ENCODE measurements at regions not wholly inside any gene's neighbourhood (a gene's known extent, or its start where the extent isn't known, plus 50 kb on each side); places are given as distances from the start of the nearest gene placed in this dataset.

DNA sequence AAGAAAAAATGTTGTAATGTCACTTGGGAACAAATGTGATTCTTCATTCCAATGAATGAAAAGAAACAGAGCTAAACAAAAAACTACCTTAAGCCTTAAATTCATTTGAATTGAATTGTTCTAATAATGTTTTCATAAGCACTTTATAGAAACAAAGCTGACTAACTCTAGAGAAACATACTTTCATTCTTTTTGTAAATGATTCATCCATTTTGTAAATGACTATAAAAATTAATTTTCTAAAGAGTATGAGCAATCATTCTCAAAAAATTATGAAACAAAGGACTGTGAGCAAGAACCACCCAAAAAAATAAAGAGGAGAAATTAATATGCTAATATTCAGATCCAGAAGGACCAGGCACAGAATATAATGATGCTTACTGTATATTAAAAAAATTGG lies 986.5 kb upstream of the CHORDC1 start:
- DNase-seq: no peak

DNA sequence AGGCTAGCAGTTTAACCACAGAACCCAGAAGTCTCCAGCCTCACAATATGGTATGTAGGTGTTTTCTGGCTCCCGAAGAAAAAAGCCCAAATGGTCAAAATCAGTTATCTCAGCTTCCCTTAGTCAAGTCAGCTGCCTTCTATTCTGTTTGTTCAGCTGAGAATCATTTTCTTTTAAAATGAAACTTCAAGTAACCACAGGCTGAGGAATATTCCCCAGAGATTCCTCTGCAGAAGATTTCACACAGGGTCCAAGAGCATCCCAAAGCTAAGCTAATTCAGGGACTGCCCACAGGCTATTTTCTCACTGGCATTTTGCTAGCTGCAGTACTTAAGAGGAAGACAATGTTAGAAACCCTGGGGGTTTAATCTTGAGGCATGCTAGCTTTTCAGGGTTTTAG lies 977.0 kb upstream of the CHORDC1 start:
- DNase-seq: no peak

DNA sequence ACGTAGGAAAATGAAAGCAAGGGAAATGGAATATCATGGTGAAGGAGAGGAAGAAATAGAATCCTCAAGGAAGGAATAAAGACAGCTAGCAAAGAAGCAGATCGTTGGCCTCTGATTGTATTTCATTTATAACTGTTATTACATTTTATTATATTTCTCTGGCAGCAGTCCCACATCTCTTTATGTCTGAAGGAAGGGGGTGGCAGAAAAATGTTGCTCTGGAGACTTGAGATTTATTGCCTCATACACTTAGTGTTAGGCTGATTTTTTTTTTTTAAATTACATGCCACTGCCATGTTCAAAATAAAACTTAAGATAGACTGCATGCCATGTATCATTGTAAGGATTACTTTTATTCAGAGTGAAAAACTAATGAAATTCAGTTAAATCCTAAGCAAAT lies 971.7 kb upstream of the CHORDC1 start:
- DNase-seq: no peak

DNA sequence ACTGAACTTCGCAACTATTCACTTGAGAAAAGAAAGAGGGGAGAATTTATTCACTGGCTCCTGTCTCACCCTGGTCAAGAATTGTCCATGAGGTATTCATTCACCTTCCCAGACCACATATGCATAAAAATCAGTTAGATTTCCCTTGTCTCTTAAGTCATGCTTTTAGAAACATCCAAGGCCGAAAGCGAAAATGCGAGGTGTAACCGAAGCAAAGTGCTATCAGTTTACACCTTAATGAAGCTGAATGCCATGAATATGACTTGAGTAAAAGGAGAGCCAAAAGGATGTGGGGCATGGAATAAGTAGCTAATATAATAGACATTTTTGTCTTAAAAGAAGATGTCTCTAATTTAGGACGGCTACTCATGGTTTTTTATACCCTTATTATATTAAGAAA lies 965.6 kb upstream of the CHORDC1 start:
- DNase-seq: no peak

DNA sequence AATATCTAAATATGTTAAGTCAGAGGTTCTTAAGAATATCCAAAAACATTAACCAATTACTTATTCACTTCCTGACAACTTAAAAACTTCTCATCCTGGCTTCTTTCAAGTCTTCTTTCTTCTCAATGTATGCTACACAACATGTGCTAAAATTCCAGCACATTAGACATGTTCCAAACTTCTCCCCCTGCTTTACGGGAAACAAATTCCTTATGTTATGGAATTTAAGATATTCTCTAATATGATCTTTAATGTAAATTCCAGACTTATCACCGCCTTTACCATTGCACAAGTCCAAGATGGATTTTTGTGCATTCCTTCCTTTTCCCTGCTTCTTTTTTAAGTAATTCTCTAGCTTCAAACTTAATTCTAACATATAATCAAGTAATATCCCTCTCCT lies 964.5 kb upstream of the CHORDC1 start:
- no peak for DNase-seq

DNA sequence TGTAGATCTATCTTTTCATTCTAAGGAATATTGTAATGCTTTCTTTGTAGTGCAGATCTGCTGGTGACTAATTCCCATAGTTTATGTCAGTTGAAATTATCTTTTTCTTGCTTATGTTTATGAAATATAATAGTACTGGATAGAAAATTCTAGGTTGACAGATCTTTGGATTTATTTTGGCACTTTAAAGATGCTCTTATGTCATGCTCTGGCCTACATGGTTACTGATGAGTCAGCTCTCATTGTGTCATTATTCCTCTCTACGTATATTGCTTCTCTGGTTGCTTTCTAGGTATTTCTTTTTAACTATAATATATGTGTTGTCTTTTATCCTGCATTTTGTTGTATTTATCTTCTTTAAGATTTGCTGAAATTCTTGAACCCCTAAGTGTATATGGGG lies 955.5 kb upstream of the CHORDC1 start:
- DNase-seq: no peak

DNA sequence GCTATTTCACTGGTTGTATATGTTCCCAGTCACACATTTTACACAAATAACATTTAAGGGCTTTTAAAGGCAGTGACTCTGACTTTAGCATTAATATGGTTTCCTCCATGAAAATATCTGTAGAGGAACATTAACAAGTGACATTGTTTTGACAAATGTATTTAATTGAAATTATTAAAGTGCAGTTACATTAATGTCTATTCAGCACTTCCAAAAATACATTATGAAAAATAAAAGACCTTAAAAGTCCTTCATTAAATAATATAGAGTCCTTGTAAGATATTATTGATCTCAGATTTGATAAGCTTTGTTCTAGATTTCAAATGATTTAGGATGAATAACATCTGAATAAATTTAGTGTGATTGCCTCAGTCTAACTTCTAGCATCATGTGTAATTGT lies 951.9 kb upstream of the CHORDC1 start:
- DNase-seq: no peak

DNA sequence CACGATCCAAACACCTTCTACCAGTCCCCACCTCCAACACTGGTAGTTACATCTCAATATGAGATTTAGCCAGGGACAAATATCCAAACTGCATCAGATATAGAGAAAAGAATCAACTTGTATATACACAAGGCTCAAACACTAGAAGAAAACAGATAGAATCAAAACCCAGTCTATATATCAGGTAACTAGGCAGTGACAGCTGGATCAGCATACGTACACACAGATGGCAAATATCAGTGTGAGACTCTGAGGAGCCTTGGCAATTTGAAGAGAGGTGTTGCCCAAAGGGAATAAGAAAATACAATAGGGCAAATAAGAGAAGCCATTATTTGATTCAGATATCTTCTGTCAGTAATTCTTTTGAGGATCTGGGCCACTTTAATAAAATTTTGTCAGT lies 951.3 kb upstream of the CHORDC1 start:
- no peak for DNase-seq

DNA sequence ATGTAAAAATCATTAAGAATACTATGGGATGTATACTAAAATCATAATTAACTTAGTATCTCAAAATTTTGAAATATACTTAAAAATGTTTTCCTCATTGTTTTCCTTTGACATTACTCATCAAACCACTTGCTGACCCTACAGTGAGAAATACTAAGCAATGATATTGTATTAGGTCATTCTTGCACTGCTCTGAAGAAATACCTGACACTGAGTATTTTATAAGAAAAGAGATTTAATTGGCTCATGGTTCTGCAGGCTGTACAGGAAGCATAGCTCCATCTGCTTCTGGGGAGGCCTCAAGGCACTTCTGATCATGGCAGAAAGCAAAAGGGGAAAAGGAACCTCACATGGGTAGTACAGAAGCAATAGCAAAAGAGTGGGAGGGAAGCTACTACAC lies 950.9 kb upstream of the CHORDC1 start:
- DNase-seq: no peak

DNA sequence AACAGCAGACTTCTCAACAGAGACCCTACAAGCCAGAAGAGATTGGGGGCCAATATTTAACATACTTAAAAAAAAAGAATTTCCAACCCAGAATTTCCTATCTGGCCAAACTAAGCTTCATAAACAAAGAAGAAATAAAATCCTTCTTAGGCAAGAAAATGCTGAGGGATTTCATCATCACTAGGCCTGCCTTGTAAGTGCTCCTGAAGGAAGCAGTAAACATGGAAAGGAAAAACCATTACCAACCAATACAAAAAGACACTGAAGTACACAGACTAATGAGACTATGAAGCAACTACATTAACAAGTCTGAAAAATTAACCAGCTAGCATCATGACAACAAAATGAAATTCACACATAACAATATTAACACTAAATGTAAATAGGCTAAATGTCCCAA lies 947.9 kb upstream of the CHORDC1 start:
- no peak for DNase-seq

DNA sequence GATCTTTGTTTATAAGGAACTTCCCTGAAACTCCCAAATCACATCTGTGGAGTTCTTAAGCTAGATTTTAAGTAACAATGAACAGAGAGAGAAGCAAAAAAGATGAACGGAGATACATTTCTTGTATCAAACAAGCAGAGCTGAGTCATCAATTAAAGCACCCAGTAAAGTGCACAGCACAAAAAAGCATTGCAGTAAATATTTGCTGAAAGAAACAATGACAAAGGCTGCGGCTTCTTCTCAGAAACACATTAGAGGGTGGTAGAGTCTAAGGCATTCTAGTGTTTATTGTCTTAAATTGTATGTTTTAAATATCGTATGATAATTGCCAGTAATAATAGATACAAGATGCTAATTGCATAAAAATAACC lies 941.6 kb upstream of the CHORDC1 start:
- no peak for DNase-seq

DNA sequence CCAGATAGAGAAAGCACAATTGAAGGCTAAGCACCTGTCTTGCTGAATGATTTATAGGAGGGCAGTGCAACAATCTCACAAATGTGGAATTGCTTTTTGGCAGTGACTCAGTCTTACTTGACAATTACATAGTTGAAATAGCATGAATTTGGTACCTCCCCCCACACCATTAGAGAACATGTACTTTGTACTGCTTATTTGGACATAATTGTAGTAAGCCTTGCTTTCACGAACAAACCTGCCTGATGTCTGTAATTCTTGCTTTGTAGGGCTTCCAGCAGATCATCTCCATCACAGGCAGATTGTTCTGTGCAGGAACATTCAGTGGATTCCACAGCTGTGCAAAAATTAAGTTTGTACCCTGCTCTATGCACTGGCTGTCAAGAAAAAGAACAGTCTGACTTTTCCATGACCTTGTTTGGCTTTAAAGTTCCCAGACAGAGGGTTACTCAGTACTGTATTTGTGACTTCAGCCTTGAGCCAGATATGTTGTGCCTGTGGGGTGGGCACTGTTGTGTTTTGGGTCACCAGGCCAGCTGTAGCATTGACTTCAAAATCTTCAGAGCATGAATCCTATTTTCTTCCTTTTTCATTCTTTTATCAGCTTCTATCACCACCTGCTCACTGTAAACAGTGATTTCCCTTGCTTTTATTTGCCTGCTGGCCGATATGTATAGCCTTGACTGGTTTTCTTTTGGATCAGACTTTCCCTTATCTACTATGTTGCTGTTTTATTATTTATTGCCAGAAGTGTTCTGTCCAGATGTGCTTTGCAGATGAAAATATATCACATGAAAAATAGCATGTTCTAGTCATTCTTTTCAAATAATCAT lies 941.0 kb upstream of the CHORDC1 start:
- no peak for DNase-seq

DNA sequence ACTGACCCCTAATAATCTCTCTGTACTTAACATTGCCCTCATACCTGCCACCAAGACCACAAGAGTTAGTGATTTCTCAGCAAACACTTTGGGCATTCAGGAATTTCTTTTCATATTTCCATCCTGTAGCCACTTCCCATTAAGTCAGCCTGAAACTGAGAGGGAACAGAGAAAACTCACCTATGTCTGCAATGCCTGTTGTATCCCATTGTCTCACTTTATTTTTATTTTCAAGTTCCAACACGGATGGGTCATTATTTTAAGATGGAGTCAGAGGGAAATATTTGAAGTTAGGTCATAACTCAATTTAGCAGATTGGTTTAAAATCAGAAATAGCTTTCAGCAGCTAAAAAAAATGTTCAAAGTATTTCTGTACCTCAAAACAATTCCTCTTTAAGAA lies 937.8 kb upstream of the CHORDC1 start:
- no peak for DNase-seq

DNA sequence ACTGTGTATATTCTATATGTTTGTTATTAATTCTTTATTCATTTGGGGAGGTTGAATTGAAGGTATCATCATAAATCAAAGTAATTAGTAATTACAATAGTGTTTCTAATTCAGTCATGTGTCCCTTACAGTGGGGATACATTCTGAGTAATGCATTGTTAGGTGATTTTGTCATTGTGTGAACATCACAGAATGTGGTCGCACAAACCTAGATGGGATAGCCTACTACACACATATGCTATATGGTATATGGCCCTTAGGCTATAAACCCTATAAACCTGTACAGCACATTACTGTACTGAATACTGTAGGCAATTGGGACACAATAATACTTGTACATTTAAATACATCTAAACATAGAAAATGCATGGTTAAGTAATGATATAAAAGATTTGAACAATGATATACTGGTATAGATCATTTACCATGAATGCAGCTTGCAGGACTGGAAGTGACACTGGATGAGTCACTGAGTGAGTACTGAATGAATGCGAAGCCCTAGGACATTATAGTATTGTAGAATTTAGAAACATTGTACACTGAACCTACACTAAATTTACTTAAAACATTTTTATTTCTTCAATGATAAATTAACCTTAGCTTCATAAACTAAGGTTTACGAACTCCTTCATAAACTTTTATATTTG lies 936.2 kb upstream of the CHORDC1 start:
- no peak for DNase-seq

DNA sequence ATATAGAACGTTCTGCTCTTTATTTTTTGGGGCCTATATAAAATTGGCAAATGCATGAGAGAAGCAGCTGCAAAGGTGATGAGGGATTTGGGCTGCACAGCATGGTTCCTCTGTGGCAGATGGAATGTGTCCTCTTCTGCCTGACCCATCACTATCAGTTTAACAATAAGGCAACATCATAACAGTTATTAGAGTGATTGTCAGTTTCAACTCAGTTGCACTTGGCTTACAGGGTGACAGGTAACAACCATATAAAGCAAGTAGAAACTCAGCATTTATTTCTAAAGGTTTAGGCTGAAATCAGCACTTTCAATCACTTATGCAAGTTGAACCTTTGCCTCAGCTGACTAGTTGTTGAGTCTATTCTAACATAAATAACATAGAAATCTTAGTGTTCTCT lies 935.4 kb upstream of the CHORDC1 start:
- DNase-seq: no peak

DNA sequence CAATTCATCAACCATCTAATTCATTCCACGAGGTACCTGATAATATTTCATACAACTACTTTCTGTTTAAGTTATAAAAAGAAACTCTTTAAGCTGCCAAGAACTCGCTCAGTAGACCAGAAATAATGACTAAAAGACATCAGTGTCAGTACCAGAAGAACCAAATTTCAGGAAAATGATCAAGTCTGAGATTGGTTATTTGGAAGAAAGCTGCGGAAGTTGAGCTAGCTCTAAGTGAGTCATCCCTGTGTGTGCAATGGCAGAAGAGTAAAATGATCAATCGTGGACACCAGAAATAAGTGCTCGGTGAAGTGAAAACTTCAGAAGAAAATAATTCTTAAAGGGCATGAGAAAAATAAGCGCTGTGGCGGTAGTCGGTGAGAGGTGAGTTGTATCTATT lies 933.2 kb upstream of the CHORDC1 start:
- no peak for DNase-seq

DNA sequence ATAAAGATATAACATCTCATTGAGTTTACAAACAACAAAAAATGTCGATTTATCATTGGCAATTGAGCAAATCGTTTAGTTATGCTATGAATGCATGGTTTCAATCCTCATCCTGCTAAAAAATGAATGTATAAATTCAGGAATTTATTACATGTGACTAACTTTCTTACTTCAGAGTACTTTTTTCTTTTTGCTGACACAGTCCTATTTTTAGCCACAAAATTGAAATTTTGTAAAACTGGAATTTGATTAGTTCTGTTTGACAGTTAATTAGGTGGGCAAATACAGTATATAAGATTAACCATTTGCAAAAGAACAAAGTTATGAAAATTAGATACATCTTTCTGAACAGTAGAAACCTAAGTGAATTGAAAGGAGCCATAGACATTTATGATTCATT lies 925.0 kb upstream of the CHORDC1 start:
- no peak for DNase-seq

DNA sequence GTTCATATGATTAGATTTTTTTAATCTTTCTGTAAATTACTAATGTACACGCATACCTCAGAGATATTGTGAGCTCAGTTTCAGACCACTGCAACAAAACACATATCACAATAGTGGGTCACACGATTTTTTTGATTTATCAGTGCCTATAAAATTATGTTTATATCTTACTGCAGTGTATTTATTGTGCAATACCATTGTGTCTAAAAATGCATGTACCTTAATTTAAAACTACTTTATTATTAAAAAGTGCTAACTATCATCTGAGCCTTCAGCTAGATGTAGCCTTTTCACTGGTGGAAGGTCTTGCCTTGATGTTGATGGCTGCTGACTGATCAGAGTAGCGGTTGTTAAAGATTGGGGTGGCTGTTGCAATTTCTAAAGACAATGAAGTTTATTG lies 918.8 kb upstream of the CHORDC1 start:
- DNase-seq: no peak

DNA sequence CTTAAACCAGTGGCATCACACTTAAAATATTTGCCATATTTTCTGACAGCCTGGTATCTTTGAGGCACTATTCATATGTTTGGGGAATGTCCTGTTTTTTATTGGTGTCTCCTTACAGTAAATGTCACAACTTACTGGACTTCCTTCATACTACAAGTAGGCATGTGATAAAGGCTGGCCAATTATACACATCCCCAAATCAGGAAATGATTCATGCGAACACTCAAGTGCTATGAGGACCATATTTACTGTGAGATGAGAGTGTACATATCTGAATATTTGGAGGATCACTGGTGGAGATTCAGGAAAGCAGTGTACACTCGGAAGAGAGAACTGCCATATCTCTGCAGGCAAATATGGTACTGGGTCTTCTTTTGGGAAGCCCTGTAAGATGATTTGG lies 913.8 kb upstream of the CHORDC1 start:
- no peak for DNase-seq

DNA sequence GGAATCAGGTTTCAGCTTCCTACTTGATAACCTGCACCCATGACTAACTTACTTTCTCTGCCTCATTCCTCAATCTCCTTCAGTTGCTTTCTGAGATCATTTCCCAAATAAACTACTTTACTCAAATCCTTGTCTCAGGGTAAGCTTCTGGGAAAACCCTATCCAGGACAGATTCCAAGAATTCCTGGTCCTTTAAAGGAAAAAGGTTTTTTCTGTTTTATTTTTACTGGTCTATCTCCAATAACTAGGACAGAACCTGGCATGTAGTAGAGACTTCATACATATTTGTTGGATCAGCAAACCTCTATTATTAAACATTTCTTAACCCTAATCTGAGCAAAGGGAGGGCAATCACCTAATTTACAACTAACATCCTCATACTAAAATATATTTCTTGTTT lies 910.5 kb upstream of the CHORDC1 start:
- no peak for DNase-seq

DNA sequence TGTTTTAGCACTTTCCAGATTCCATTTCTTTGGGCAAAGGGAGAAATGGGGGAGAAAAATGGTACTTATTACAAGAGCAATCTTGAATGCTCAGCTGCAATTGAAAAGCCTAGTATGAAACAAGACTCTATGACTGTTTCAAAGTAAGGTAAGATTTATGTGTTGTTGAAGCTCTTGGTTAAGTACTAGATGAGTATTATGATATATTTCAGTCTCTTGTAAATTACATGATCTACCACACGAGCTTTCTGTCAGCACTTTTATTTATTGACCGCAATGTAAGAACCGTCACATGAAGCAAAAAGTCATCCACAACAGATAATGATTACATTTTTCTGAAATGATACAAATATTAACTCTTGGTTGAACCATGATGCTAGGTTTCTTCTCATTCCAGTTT lies 906.7 kb upstream of the CHORDC1 start:
- no peak for DNase-seq

DNA sequence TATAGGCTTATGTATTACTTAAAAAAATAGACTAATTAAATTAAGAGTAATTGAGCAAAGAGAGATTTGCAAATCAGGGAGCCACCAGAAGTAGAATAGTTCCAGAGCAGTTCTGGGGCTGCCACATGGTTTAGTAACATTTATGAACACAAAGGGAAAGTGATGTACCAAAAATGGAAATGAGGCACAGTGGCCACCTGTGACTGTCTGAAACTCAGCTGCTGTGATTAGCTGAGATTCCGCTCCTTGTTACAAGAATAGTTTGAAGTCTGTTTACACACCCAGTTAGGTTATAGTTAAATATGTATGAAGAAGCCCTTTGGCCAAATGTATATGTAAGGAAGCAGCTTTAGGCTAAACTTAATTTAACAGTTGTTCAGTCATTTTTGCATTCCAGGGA lies 901.5 kb upstream of the CHORDC1 start:
- no peak for DNase-seq

DNA sequence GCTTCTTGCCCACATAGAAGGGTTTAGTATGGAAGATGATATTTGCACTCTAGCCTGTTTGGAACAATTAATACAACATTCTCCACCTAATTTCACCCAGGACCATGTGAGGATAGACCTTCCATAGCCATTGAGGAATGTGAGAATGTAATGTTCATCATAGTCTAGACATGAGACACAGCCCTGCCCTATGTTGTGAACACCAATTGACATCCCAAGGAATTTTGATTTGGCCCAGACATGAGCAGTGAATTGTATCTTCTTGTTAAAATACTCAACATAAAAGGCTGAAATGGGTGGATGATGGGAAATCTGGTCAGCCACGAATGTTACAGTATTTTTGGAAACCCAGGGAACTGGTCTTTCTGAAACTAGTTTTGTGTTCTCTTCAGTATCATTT lies 892.3 kb upstream of the CHORDC1 start:
- no peak for DNase-seq

DNA sequence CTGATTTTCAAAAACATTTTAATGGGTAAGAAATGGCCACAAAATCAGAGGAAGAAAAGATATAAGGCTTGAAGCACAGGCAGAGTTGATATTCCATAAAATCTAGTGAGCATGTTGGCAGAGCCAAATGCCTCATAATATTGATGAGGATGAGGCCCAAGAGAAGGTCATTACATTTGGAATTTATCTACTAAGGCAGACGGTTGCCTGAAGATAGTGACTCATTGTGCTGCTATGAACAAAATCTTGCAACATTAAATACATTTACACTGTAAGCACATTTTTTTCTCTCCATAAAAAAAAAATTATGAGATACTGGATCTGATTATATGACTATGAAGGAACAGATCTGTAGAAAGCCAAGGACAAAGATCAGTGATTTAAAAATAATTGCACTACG lies 881.4 kb upstream of the CHORDC1 start:
- no peak for DNase-seq

DNA sequence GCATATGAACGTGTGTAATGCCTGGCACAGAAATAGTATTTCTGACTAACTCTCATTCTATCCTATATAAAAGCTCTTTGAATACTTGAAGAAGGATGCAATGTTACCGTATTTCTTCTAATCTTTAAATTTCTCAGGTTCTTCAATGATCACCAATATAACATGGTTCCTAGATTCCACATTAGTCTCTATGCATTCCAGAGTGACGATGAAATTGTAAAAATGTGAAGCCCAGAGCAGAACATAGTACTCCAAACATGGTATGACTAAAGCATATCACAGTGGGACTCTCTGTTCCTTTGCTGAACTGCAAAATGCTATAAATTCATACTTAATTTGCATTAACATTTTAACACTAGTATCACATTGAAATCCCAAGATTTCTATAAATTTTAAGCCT lies 877.6 kb upstream of the CHORDC1 start:
- DNase-seq: no peak

Measured in dermis blood vessel endothelial cell (primary cell).